Stimulated activated CD4-positive, alpha-beta T cell treated with anti-CD3 and anti-CD28 coated beads, Interleukin-12 subunit alpha, Interleukin-12 subunit beta, amount 100 ng/mL, for 48 hours (primary cell): ENCODE measurements at regions not wholly inside any gene's neighbourhood (a gene's known extent, or its start where the extent isn't known, plus 50 kb on each side); places are given as distances from the start of the nearest gene placed in this dataset.

Experiments
- DNase-seq, 3 donors: peaks; one replicate each; pipeline ENCODE4 v3.0.0-alpha.2; 2020; ENCODE audit warnings: low read depth in 2 of 3, low spot score in 1 of 3

DNA sequence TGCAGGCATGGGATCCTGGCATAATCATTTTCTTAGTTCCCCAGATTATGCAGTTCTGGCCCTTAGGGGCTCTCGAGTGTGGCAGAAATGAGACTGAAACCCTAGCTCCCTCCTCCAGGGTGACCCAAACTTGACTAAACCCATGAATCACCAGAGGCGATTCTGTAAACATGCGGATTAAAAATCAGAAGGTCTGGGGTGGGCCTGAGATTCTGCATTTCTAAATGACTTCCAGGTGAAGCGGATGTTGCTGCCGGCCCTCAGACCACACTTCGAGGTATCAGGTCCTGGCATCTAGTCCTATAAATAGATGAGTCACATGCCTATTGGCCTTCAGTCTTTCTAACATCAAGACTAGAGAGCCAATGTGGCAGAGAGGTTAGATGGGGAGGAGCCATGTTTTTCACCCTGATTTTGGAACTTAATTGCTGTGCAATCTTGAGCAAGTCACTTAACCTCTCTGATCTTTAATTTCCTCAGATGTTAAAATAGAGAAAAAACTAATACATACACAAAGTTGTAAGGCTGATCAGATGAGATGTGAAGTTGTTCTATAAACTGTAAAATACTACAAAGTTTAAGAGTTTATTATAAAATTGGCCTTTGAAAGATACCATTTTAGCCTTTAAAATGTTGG lies 431.2 kb downstream of the FOXO1 start:
- DNase-seq: no peak

DNA sequence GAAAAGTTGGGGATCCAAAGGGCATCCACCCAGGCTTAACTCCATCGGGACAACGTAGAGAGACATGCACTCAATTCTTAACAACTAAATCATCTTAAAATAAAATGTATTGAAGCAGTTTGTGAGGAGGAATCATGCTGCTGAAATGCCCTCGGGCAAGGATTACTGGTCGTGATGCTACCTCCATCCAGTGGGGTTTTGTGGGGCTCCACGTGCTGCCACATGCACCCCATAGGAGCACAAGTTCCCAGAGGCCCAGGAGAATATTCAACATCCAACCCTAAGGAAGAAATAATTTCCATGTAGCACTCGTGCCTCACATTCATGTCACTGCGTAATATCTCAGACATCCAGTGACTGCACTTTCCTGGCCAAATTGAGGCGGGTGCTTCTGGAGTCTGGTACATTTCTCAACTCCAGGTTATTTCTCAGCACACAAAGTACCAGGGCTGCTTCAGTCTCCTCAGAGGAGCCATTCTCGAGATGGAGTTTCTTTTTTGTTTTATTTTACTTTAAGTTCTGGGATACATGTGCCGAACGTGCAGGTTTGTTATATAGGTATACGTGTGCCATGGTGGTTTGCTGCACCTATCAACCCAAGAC lies 429.8 kb downstream of the FOXO1 start:
- no peak for DNase-seq

DNA sequence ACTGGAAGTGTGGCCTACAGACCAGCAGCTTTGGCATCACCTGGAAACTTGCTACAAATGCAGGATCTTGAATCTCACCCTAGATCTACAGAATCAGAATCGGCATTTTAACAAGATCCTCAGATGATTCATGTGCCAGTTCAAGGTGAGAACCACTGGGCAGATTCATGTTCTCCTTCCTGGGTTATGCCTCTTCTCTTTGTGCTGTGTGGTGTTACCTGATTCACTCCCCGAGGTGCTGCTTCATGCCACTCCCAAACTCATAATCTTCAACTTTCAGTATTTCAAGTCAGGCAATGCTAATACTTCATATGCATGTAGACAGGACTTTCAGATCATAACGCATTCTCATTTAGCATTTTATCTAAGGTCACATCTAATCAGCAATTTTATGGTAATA lies 427.7 kb downstream of the FOXO1 start:
- DNase-seq: no peak

DNA sequence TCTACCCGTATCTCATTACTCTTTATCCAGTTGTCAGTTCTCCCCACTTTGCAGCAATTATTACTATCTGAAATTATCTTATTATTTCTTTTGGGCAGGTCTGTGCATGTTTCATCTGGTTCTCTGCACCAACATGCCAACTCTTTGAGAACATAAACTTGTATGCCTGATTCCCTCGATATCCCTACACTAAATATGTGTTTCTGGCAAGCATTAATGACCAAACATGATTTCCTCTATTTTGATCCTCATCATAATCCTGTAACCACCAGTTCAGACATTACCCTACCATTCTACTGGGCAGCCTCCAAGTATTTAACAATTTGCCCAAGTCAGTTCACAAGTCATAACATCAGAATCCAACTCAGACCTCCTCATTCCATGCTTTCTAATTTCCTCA lies 426.1 kb downstream of the FOXO1 start:
- DNase-seq: no peak

DNA sequence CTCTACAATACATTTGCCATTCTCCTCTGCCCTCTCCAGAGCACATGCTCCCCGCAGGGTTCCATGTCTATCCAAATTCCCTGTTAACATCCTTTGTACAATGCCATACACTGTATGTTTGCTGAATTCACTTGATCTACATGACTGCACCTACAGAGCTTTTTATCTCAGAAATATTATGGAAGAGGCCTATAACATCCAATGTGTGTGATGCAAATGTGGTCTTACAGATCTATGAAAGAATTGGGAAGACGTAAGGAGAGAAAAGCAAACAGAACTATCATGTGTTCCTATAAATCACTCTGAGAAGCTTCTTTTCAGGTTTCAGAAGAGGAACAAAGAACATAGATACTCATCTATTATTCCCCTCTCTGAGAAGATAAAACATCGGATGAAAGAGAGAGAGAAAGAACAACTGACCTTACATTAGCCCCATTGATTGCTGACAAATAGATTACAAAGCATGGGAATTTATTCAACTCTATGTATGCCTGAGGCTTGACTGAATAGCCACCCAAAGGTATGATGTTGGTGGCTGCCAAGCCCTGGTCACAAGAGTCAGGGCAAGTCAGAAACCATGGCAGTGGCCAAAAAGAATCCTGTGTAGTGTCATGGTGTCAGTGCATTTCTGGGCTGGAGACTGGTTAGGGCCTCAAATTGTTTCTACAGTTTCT lies 425.2 kb downstream of the FOXO1 start:
- no peak for DNase-seq

DNA sequence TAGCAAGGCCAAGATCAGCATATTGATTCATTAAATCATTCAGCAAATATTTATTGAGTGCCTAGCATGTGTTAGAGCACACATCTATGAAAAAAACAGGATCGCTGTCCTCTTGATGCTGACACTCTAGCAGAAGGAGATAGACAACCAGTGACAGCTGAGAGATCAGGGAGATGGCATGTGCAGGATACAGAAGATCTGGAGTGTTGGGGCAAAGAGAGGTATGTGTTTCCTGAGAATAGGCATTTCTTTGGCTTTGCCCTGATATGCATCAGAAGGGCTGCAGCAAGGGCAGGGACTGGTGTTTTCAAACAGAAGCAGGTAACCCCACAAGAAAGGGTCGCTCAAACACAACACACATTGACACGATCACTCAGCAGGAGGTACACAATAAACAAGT lies 423.4 kb downstream of the FOXO1 start:
- no peak for DNase-seq

DNA sequence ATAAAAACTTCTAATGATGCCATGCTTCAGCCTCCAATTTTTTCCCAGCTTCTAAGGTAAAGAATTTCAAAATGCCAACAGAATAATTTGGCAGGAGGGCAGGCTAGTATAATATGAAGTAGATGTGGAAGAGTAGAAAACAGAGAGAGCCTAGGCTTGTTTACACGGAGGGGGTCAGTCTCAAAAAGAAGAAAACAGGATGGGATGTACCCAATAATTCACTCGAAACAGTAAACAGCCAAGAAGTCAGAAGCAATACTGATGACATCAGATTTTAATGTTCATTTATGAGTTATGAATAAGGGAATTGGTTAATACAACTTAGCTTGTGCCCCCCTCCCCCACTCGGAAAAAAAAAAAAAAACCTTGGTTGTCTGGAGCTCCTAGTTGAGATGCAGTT lies 422.5 kb downstream of the FOXO1 start:
- no peak for DNase-seq

DNA sequence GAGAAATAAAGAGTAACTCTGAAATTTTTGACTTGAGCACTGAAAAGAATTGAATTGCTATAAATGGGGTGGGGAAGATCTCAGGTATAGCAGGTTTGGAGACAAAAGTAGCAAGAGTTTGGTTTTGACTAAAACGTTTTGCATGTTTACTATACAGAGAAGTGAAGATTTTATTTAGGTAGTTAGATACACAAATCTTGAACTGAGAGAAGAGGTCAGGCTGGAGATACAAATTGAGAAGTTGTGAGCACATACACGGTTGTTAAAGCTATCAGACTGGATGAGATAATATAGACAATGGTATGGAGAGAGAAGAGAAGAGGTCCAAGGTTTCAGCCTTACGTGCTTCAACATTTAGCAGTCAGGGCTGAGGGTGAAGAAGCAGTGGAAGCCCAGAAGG lies 420.9 kb downstream of the FOXO1 start:
- no peak for DNase-seq

DNA sequence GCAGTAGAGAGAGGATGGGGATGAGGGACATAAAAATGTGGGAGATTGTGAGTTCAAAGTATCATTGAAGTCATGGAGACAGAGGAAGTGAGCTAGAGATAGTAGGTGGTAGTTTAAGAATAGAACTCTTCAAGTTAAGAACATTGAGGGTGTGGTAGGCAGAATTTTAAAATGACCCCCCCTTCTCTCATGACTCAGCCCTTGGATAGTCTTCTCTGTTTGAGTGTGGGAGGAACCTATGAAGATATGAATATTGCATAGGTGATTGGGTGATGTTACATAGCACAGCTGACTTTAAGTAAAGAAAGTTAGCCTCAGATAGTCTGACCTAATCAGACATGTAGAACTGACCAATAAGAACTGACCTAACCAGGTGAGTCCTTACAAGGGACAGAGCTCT lies 418.6 kb downstream of the FOXO1 start:
- DNase-seq: no peak

DNA sequence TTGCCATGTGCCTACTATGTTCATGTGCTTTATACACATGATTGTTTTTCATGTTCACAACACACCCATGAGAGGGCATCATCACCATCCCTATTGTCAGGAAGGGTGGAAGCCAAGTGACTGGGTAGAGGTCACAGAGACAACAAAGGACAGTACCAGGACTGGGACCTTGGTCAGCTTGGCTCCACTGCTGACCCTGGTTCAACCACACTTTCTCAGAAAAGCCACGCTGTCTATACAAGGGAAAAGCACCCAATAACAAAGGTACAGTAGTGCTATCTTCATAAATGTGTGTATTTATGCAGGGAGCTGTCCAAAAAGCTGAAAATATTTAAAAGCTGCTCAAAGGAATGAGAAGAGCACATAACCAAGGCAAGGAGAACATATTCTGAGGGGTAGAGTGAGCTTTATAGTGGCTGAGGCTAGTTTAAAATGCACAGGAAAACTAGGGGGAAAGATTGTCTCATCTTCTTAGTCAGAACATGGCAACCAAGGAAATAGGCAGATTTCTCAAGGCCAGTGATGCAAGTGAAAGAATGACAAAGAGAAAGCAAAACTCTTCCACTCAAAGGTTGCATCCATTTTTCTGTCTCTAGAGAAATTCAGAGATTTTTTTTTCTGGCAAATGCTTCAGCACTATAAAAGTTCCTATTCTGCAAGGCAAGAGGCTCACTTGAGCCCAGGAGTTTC lies 415.0 kb downstream of the FOXO1 start:
- DNase-seq: peak in 1 of 3 donors; percentile 14

DNA sequence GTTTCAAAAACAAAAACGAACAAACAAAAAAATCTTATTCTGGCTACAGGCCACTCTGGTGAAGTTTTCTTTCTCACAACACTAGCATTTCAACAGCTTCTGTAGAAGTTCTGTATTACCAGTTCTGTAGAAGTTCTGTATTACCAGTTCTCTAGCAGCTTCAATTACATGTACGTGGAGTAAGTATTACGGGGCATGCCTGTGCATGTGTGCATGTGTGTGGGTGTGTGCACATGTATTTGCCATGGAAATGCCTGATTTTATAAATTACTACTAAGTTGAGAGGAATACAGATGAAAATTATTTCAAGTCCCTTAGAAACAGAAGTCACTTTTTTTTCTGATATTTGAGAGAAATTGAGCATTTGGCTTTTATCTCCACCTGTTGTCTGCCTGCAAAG lies 414.2 kb downstream of the FOXO1 start:
- DNase-seq: no peak

DNA sequence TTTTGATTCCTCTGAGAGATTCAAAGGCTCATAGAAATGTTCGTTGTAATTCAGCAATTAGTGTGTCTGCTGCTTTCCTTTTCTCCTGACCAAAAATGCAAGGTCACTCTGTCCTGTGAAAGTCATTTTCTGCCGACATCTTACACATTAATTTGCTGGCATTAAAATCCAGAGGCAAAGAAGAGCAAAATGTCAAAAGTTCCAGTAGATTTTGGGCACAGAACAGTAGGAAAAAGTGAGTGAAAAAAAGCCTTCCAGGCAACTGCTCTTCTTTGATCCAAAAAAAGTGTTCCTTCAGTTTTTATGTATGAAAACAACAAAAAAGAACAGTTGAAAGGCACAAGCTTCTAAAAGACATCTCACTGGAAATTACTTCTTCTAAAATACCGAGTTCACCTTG lies 413.8 kb downstream of the FOXO1 start:
- no peak for DNase-seq

DNA sequence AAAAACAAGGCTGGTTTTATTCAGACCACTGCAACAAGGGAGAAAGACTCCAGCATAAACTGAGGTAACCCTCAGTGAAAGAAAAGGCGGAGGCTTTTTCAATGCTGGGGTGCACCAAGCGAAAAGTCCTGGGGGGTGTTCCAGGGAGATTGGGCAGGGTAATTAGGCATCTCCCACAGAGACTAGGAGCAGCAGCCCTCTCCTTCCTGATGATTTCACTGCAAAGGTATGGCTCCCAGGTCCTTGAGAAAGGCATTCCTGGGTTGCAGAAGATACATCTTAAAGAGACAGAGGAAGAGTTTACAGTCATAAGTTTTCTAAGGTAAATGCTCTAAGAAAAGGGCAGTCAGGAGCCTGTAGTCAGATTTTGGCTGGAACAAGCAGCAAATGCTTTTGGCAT lies 412.0 kb downstream of the FOXO1 start:
- no peak for DNase-seq

DNA sequence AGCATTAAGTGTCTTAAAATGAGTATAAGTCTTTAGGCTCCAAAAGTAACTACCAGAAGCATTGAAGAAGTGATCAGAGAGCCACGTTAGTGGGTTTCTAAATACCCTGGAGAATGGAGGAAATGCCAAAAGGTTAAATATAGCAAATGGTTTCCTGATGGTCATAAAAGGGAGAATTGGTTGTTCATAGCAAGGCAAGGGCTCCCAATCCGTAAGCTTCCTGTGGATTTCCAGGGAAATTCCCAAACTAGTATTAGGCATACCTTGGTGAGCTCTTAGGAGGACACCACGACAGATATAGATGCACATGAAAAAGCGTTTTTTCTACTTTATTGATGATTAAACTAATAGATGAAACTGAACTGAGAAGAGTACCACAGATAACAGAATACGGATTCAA lies 410.9 kb downstream of the FOXO1 start:
- no peak for DNase-seq

DNA sequence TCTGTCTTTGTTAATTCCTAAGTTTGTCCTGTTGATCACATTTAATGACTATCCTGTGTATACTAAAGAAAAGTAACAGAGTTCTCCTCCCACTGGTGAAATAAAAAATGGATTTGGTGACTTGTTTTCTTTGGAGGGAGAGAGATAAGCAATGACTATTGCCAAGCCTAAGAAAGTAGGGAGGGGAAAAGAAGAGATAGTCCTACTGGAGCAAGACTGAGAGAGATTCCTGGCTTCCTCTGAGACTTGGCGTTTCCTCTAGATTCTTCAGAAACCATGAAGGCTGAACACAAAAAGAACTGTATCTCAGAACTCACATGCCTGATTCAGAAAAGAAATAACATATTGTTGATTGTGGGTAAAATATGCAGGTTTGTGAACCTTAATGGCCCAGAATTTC lies 406.5 kb downstream of the FOXO1 start:
- no peak for DNase-seq

DNA sequence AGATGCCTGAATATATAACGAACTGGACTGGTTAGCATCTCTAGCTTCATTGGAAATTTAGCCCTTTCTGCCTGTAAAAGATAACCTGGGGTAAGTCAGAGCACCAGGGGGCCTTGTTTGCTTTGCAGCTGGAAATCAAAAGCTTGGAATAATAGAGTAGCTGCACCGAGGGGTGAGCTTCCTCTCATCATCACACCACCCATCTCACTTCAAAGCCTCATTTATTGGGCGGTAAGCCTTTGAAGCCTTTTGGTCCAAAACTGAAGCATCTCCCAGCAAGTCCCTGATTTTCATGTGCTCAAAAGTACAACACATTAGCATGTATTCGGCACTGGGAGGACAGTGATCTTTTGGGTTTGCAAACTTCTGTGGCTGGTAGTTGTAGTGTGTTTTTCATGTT lies 405.1 kb downstream of the FOXO1 start:
- no peak for DNase-seq

DNA sequence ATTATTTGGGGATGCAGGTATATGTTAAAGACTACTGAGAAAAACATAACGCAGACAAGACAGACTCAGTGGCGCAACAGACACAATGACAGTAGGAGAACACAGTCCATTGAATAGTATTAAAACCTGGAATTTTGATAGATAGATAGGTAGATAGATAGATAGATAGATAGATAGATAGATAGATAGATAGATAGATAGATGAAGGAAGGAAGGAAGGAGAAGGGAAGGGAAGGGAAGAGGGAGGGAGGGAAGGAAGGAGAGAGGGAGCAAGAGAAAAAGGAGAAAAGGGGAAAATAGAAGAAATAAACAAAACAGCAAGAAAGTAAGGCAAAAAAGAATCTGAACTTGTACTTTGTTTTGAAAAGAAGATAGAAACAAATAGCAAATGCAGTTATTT lies 404.5 kb downstream of the FOXO1 start:
- no peak for DNase-seq

DNA sequence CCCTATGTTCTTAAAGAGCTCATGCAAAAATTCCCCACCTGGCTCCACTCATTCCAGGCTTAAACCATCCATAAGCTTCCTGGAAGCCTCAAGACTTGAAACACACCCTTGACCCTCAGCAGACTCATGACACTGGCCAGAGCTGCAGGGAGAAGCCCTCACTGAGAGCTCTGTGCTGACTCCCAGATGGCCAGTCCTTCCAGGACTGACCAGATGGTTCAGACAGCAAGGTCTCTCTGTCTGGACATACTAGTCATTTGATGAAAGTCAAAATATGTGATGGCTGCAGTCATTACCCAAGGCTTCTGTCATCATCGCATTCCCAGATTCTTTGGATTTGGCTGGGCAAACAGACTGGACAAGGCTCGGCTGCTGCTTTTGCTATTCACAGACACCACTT lies 397.4 kb downstream of the FOXO1 start:
- no peak for DNase-seq

DNA sequence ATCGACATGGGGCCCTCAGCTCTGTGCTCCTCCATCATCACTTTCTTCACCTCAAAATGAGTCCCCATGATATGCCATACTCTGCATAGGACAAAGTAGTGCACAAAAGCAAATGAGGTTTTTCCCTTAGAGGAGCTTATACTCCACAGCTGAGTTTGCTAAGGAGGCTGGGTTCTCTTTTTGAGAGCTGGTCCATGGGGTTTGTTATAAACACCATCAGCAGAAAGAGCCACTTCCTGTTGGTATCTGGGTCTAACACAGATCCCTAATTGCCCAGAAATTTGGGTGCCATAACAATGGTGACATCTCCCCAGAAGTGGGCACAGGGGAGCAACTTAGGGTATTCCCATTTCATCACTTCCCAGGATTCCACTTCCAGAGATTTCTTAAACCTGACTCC lies 395.7 kb downstream of the FOXO1 start:
- no peak for DNase-seq

DNA sequence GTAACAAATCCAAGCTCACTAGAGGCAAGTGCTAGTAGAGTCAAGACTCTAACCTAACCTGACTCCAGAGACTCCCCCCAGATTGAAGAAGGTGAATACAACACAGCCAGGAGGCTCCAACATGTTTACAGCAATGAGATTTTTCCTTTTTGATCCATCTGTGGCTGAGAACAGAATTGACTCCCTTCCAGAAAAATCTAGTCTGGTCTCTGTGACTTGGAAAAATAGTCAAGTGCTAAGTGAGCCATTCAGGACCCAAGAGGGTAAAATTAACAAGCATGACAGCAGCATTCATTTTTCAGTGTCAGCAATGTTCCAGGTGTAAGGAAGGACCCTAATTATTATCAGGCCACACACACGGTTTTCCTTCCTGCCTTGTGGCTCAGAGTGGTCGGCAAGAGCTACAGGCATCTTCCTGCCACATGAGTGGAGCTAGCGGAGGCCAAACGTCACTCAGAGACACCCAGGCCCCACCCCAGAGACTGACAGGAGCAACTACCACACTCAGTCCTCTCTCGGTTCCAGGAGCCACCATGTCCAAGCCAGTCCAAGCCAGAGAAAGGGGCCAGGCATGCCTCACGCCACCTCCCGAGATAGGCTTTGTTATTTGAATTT lies 395.1 kb downstream of the FOXO1 start:
- DNase-seq: no peak

DNA sequence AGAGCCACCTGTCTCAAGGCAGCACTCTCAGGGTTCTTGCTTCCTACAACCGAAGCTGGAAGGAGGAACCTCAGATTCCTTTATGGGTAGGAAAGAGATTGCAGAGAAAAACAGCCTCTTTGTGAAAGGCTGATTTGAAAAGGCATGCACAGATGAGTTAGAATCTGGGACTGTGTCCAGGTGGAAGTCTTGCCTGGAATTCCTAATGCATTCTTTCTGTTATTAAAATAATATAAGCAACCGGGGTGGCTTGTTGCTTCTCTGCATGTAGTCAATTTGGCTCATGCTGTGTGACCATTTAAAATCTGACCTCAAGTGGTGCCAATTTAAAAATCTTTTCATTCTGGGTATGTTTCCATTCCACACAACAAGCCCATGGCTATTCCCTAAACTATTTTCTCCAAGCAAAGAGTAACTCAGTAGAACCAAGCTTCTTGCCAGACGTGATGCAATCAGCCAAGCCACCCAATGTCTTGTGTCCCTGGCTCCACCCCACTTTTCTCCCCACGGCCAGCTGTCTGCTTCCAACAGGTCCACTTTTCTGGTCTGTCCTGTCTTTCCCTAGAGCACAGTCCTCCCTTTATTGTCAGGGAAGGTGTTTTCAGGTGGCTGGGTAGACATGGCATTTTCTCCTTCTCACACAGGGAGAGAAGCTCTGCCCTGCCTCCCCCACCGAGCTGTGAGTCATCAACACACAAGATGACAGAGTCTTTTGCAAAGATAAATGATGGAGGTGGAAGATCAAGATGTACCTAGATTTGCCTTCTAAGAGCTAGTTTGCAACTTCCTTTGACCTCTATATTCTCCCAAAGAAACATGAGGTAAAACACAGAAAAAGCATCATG lies 394.3 kb downstream of the FOXO1 start:
- DNase-seq: peak; percentile 4 to 32 (median 13)
